ENCODE measurements at regions not wholly inside any gene's neighbourhood (a gene's known extent, or its start where the extent isn't known, plus 50 kb on each side); places are given as distances from the start of the nearest gene placed in this dataset.

DNA sequence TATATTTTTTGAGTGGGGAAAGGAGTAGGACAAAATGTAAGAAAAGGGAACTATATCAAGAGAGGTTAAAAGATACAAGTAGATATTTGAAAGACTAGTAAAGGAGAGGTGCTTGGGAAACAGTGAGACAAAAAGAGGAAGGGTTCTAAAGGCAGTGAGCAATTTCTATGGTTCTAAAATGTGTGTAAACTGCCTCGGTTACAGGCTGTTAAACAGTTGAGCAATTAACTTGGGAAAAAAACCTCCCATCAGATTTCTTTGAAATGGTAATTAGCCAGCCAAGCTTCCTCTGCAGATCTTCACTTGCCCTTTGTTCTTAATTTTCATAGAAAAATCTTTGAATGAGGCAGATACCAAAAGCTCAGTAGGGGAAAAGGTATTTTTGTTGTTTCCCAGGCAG lies 238.7 kb upstream of the KCNH7 start:
- no peak overlapping the region for H3K27ac ChIP-seq
- 4% methylated on average over 1 of the region's 1 CpG for WGBS (ENCODE audit: missing lambda C conversion rate)
- no peak overlapping the region for H3K4me2 ChIP-seq
- ChIA-PET POLR2A (no interaction called here), CTCF (no interaction called here)
- H3K4me1 ChIP-seq = no peaks in the 10 kb centered on the region
- no peak for DNase-seq (ENCODE audit: low read depth in 1 of 2, low spot score in 1 of 2)
- FAIRE-seq = no peak
- no peaks in the 10 kb centered on the region for H3K9me3 ChIP-seq
- H3K4me3 ChIP-seq = no peak overlapping the region
- TF ChIP-seq KDM5A (IDR thresholded peaks at IDR 0.05) (no peak), RNF2 (IDR thresholded peaks at IDR 0.05; ENCODE audit: borderline replicate concordance, low read depth) (no peak), JUN (IDR thresholded peaks at IDR 0.05) (no peak)
- TF ChIP-seq, protein P1, sequence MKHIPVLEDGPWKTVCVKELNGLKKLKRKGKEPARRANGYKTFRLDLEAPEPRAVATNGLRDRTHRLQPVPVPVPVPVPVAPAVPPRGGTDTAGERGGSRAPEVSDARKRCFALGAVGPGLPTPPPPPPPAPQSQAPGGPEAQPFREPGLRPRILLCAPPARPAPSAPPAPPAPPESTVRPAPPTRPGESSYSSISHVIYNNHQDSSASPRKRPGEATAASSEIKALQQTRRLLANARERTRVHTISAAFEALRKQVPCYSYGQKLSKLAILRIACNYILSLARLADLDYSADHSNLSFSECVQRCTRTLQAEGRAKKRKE (CRISPR knock-in tag; IDR thresholded peaks at IDR 0.05; ENCODE audit: low read depth) = no peak
- ATAC-seq = no peak

DNA sequence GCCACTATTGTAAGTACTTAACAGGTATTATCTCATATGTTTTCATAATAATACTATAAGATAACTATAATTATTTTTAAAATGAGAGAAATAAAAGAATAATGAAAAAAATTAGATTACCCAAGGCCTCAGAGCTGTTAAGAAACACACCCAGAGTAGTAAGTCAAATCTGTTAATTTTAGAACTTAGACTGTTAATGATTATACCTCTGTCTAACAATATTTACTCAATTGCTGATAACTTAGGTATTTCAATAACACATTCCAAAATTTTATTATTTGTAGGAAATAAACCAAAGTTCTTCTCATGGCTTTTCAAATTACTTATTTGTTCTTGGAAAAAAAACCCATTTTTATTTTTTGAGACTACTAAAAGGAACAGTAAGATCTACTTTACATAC lies 227.5 kb upstream of the KCNH7 start:
- Histone ChIP-seq H3K4me1 (no peaks in the 10 kb centered on the region), H3K4me3 (no peak overlapping the region), H3K27ac (no peak overlapping the region), H3K4me2 (no peak overlapping the region), H3K9me3 (no peaks in the 10 kb centered on the region)
- DNase-seq (ENCODE audit: low read depth in 1 of 2, low spot score in 1 of 2) (no peak), FAIRE-seq (no peak), ATAC-seq (no peak)
- TF ChIP-seq PHF8 (IDR thresholded peaks at IDR 0.05; ENCODE audit: borderline replicate concordance, low read depth) = no peak
- TF ChIP-seq SREBF2 (IDR thresholded peaks at IDR 0.05) = no peak
- TF ChIP-seq, protein P2, sequence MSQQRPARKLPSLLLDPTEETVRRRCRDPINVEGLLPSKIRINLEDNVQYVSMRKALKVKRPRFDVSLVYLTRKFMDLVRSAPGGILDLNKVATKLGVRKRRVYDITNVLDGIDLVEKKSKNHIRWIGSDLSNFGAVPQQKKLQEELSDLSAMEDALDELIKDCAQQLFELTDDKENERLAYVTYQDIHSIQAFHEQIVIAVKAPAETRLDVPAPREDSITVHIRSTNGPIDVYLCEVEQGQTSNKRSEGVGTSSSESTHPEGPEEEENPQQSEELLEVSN (IDR thresholded peaks at IDR 0.05; ENCODE audit: borderline replicate concordance, low read depth) = no peak
- TF ChIP-seq CBX2 (IDR thresholded peaks at IDR 0.05; ENCODE audit: borderline replicate concordance, low read depth) = no peak
- no peak for TF ChIP-seq JUN (IDR thresholded peaks at IDR 0.05)
- CTCF ChIA-PET = no interaction called here
- POLR2A ChIA-PET = no interaction called here

DNA sequence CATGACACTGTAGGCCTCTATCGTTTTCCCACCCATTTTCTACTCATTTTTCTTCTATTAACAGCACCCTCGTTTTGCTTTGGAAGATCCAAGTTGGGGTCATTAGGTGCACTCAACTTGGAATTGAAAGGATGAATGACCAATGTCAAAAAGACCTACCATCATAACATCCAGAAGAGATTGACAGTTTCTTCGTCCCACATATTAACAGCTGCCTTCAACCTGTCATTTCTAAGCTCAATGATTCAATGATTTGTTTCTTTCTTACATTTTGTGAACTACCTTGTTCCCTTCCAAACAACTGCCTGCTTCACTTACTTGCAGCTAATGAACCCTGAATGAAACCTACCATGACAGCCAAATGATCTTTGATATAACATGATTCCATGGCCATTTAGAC lies 224.0 kb upstream of the KCNH7 start:
- TF ChIP-seq CEBPB (IDR thresholded peaks at IDR 0.05) (no peak), SREBF2 (IDR thresholded peaks at IDR 0.05) (no peak), CHD2 (IDR thresholded peaks at IDR 0.05; ENCODE audit: low read length, partially characterized antibody) (no peak), MAZ (IDR thresholded peaks at IDR 0.05; ENCODE audit: borderline replicate concordance, low read depth, low read length) (no peak), ZNF302 (CRISPR knock-in tag; IDR thresholded peaks at IDR 0.05) (no peak), FOSB (CRISPR knock-in tag; IDR thresholded peaks at IDR 0.05) (no peak), CHD4 (IDR thresholded peaks at IDR 0.05; ENCODE audit: borderline replicate concordance) (no peak), HOXB13 (CRISPR knock-in tag; IDR thresholded peaks at IDR 0.05; ENCODE audit: low read depth) (no peak), HOXA7 (CRISPR knock-in tag; IDR thresholded peaks at IDR 0.05) (no peak), CBX8 (IDR thresholded peaks at IDR 0.05) (no peak), TFCP2L1 (CRISPR knock-in tag; IDR thresholded peaks at IDR 0.05) (no peak), ZC3H11A (IDR thresholded peaks at IDR 0.05) (no peak), FOXS1 (CRISPR knock-in tag; IDR thresholded peaks at IDR 0.05) (no peak)
- TF ChIP-seq, protein P1 (CRISPR knock-in tag; IDR thresholded peaks at IDR 0.05; ENCODE audit: low read depth) = no peak
- TF ChIP-seq, protein P3, sequence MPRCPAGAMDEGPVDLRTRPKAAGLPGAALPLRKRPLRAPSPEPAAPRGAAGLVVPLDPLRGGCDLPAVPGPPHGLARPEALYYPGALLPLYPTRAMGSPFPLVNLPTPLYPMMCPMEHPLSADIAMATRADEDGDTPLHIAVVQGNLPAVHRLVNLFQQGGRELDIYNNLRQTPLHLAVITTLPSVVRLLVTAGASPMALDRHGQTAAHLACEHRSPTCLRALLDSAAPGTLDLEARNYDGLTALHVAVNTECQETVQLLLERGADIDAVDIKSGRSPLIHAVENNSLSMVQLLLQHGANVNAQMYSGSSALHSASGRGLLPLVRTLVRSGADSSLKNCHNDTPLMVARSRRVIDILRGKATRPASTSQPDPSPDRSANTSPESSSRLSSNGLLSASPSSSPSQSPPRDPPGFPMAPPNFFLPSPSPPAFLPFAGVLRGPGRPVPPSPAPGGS (IDR thresholded peaks at IDR 0.05) = no peak
- H3K4me2 ChIP-seq = no peak overlapping the region
- ATAC-seq (no peak), DNase-seq (ENCODE audit: low read depth in 1 of 2, low spot score in 1 of 2) (no peak), FAIRE-seq (no peak)
- H3K9me3 ChIP-seq = no peaks in the 10 kb centered on the region
- H3K4me3 ChIP-seq = no peak overlapping the region
- H3K4me1 ChIP-seq = no peaks in the 10 kb centered on the region
- 24% methylated on average over 3 of the region's 3 CpGs for WGBS (ENCODE audit: missing lambda C conversion rate)
- POLR2A ChIA-PET = no interaction called here
- CTCF ChIA-PET = no interaction called here
- no peak overlapping the region for H3K27ac ChIP-seq

Measured in A549 (cell line).